ENCODE measurements at regions not wholly inside any gene's neighbourhood (a gene's known extent, or its start where the extent isn't known, plus 50 kb on each side); places are given as distances from the start of the nearest gene placed in this dataset.

DNA sequence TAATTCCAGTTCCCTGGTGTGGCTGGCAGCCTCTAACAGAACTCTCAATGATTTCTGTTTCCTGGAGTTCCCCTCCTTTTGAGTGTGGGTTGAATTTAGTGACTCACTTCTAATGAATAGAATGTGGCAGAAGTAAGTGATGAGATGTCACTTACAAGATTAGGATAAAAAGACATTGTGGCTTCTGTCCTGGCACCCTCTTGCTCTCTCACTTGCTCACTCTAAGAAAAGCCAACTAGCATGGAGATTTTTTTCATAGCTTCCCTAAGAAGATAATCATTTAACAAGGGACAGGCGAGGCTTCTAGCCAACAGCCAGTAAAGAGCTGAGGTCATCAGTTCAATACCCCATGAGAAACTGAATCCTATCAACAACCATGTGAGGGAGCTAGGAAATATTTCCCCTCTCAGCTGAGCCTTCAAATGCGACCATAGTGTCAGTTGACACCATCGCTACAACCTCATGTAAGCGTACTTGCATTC is 156.7 kb downstream of the TMTC3 start:
- no peak overlapping the region for H2AFZ ChIP-seq (ENCODE audit: low read length)
- H3K9ac ChIP-seq (ENCODE audit: low read length), result no peak overlapping the region
- no peaks in the 10 kb centered on the region for H3K79me2 ChIP-seq (ENCODE audit: insufficient read depth, low read length)
- TF ChIP-seq, protein P1, sequence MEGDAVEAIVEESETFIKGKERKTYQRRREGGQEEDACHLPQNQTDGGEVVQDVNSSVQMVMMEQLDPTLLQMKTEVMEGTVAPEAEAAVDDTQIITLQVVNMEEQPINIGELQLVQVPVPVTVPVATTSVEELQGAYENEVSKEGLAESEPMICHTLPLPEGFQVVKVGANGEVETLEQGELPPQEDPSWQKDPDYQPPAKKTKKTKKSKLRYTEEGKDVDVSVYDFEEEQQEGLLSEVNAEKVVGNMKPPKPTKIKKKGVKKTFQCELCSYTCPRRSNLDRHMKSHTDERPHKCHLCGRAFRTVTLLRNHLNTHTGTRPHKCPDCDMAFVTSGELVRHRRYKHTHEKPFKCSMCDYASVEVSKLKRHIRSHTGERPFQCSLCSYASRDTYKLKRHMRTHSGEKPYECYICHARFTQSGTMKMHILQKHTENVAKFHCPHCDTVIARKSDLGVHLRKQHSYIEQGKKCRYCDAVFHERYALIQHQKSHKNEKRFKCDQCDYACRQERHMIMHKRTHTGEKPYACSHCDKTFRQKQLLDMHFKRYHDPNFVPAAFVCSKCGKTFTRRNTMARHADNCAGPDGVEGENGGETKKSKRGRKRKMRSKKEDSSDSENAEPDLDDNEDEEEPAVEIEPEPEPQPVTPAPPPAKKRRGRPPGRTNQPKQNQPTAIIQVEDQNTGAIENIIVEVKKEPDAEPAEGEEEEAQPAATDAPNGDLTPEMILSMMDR (IDR thresholded peaks at IDR 0.05; ENCODE audit: low read length), result no peak
- TF ChIP-seq EZH2 (IDR thresholded peaks at IDR 0.05; ENCODE audit: borderline replicate concordance, low read length), result no peak
- no peaks in the 10 kb centered on the region for H3K9me2 ChIP-seq (ENCODE audit: low read depth, low read length)
- H3K9me3 ChIP-seq (ENCODE audit: low read length), result no peaks in the 10 kb centered on the region
- no peak overlapping the region for H3K4me3 ChIP-seq (ENCODE audit: low read depth, low read length, poor library complexity, severe bottlenecking)
- no peak overlapping the region for H3K4me2 ChIP-seq (ENCODE audit: low read length)
- no peaks in the 10 kb centered on the region for H3F3A ChIP-seq (ENCODE audit: insufficient read depth, low read length)
- no peak overlapping the region for H3K27ac ChIP-seq (ENCODE audit: low read depth, low read length, poor library complexity, severe bottlenecking)
- no peaks in the 10 kb centered on the region for H4K20me1 ChIP-seq (ENCODE audit: insufficient read depth, low read length)
- no peaks in the 10 kb centered on the region for H3K27me3 ChIP-seq (ENCODE audit: insufficient read depth, low read length)
- no peaks in the 10 kb centered on the region for H3K4me1 ChIP-seq (ENCODE audit: insufficient read depth, low read length, severe bottlenecking)
- H3K36me3 ChIP-seq (ENCODE audit: insufficient read depth, low read length), result no peaks in the 10 kb centered on the region

DNA sequence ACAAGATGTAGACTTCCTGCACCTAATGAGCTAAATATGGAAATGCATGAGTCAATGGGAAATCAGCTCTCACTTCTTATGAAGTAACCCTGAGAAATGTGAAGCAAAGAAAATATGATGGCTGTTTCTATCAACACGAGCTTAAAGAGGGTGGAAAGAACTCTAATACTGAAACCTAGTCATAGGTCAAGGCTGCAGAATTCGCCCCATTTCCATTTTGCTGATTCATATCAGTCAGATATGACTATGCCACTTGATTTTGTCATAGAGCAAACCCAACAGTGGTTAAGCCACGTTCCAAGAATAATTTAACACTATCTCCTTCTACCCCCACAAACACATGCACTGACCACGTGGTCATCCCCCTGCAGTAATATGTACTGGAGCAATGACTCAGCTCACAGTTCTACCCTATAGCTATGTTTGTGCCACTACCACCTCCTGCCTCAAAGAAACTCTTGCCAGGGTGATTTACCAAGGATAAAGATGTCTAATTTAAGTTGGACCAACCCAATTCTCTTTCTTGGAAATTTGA is 157.5 kb downstream of the TMTC3 start:
- Histone ChIP-seq H3K27ac (ENCODE audit: low read depth, low read length, poor library complexity, severe bottlenecking) (no peak overlapping the region), H4K20me1 (ENCODE audit: insufficient read depth, low read length) (no peaks in the 10 kb centered on the region), H3K4me3 (ENCODE audit: low read depth, low read length, poor library complexity, severe bottlenecking) (no peak overlapping the region), H3K79me2 (ENCODE audit: insufficient read depth, low read length) (no peaks in the 10 kb centered on the region), H3K27me3 (ENCODE audit: insufficient read depth, low read length) (no peaks in the 10 kb centered on the region), H3K9me3 (ENCODE audit: low read length) (no peaks in the 10 kb centered on the region), H3K4me2 (ENCODE audit: low read length) (no peak overlapping the region), H3K36me3 (ENCODE audit: insufficient read depth, low read length) (no peaks in the 10 kb centered on the region), H3K9me2 (ENCODE audit: low read depth, low read length) (no peaks in the 10 kb centered on the region), H3F3A (ENCODE audit: insufficient read depth, low read length) (no peaks in the 10 kb centered on the region), H2AFZ (ENCODE audit: low read length) (no peak overlapping the region), H3K4me1 (ENCODE audit: insufficient read depth, low read length, severe bottlenecking) (no peaks in the 10 kb centered on the region), H3K9ac (ENCODE audit: low read length) (no peak overlapping the region)
- TF ChIP-seq, protein P1 (IDR thresholded peaks at IDR 0.05; ENCODE audit: low read length), result no peak
- TF ChIP-seq EZH2 (IDR thresholded peaks at IDR 0.05; ENCODE audit: borderline replicate concordance, low read length), result no peak

DNA sequence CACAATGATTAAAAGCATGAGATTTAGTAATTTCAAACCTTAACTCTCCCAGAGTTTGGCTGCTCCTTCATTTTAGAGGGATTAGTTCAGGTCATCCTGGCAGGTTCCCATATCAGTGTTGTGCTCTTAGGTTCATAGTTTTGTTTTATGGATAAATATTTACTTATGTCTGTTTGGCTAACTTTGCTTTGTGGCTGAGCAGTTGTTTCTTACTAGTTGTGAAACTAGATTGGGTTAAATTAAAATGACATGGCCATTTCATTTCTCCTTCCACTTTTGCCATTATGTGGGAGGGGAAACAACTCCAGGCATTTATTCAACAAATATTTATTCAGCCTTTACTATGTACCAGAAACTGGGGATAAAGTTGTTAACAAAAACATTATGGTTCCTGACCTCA is 158.8 kb downstream of the TMTC3 start:
- H3K79me2 ChIP-seq (ENCODE audit: insufficient read depth, low read length), result no peaks in the 10 kb centered on the region
- no peaks in the 10 kb centered on the region for H3K9me2 ChIP-seq (ENCODE audit: low read depth, low read length)
- no peak overlapping the region for H3K27ac ChIP-seq (ENCODE audit: low read depth, low read length, poor library complexity, severe bottlenecking)
- no peak overlapping the region for H3K4me3 ChIP-seq (ENCODE audit: low read depth, low read length, poor library complexity, severe bottlenecking)
- no peaks in the 10 kb centered on the region for H3K9me3 ChIP-seq (ENCODE audit: low read length)
- no peaks in the 10 kb centered on the region for H3F3A ChIP-seq (ENCODE audit: insufficient read depth, low read length)
- no peaks in the 10 kb centered on the region for H3K36me3 ChIP-seq (ENCODE audit: insufficient read depth, low read length)
- no peak overlapping the region for H3K9ac ChIP-seq (ENCODE audit: low read length)
- no peak for TF ChIP-seq EZH2 (IDR thresholded peaks at IDR 0.05; ENCODE audit: borderline replicate concordance, low read length)
- TF ChIP-seq, protein P1 (IDR thresholded peaks at IDR 0.05; ENCODE audit: low read length), result no peak
- no peaks in the 10 kb centered on the region for H3K4me1 ChIP-seq (ENCODE audit: insufficient read depth, low read length, severe bottlenecking)
- H3K4me2 ChIP-seq (ENCODE audit: low read length), result no peak overlapping the region
- H4K20me1 ChIP-seq (ENCODE audit: insufficient read depth, low read length), result no peaks in the 10 kb centered on the region
- H2AFZ ChIP-seq (ENCODE audit: low read length), result no peak overlapping the region
- no peaks in the 10 kb centered on the region for H3K27me3 ChIP-seq (ENCODE audit: insufficient read depth, low read length)

Data from OCI-LY1 (cell line).